HG02623 (cell line): ENCODE measurements at regions not wholly inside any gene's neighbourhood (a gene's known extent, or its start where the extent isn't known, plus 50 kb on each side); places are given as distances from the start of the nearest gene placed in this dataset.
"Not testable (repeated sequence)": the region's sequence is repeated elsewhere in the genome, so short reads cannot be mapped to it uniquely, and the experiment has no call there.

Experiments
- ATAC-seq: cut with Tn5 transposase; IDR thresholded peaks from one replicate; pipeline ENCODE4 v1.9.1; 2021; ENCODE audit warnings: moderate library complexity; ENCODE audit not compliant: unreplicated experiment

DNA sequence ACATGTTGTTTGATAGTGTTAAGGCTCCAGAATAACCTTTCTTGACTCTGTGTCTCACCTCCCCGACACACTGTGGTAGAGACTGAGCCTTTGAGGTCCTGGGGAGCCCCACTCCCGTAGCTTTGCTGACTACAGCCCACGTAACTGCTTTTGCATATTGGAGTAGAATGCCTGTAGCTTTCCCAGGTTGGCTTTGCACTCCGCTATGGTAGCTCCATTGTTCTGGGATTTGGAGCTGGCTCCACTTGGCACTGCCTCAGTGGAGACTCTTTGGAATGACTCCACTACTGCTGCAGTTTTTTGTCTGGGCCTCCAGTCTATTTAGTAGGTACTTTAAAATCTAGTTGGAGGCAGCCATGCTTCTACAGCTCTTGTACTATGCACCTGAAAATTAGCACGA is 56.2 kb upstream of the ANXA1 start:
- no peak for ATAC-seq

DNA sequence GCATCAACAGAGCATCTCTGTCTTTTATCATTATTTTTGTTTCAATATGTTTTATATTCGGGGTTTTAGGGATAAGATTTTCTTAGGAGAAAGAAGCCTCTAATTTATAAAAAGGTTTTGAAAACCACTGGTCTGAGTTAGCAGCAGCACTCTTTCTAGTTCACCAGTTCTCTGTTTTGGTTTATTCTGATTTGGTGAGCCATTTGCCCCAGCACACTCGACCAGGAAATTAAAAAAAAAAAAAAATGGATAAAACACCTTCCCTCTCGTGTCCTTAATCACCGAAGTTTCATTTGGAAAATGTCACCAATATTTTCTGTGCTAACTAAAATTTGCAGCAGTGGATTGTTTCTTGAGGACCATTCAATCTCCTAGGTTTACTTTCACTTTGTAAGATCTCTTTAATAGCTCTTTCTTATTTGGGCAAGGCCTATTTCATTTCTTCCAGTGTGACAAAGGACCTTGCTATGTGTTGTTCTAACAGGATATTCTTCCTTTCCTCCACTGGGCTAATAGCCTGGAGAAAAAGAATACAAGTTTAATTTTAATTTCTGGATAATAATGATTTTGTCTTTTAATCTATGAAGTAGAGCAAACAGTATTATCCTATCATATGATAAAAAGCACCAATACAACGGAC is 57.8 kb upstream of the ANXA1 start:
- ATAC-seq: no peak

DNA sequence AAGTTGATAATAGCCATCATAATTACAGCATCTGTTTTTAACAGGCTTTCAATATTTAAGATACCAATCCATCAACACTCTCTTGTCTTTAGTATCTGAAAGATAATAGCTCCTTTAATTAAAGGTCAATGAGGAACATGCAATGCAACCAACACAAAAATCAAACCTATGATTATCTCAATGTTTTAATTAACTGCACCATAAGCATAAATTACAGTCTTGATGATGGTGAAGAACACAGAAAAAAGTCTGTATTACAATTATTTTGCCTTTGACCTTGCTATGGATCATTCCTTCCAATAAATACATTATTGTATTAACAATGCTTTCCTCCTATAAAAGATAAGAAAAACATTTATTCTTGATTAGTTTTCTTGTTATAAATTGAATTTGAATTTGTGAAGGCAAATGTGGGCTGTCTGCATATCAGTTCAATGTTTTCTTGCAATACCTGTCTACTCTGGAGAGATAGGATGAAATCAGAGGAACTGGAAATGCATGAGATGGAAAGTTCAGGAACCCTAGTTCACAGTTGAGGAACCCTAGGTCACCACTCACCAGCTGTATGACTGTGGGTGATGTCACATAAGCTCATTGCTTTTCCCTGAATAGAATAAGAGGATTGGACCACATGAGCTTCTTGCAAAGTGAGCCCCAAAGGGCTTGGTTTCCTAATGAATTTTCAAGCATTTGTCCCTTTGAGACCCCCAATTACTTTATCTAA is 58.5 kb upstream of the ANXA1 start:
- no peak for ATAC-seq

DNA sequence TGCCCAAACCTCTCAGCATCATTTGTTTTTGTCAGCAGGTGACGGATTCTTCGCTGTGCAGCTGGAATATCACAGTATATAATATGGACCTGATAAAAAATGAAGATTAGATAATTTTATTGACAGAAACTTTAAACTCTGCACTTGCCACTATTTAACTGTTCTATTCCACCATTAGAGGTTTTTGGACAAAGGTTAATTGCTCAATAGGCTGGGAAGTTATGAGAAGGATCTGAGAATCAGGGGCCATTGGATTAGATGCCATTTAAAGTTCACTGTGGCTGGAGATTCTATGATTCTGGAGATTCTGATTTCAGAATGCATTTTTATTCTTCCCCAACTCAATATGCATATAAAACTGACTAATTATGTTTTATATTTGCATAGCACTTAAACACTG is 59.8 kb upstream of the ANXA1 start:
- ATAC-seq: no peak

DNA sequence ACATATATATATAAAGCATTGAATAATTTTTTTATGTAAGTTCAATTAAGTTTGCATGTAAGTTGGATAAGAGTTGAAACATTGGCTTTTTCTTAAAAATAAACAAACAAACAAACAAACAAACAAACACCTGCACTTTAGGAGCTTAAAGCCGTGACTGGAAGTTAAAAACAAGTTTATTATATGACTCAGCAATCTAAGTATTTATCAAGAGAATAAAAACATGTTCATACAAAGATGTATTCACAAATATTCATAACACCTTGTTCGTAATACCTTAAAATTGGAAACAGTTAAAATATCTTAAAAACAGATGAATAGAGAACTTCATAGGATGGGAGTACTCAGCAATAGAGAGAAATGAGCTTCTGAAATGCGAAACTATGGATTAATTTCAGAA is 61.5 kb upstream of the ANXA1 start:
- no peak for ATAC-seq

DNA sequence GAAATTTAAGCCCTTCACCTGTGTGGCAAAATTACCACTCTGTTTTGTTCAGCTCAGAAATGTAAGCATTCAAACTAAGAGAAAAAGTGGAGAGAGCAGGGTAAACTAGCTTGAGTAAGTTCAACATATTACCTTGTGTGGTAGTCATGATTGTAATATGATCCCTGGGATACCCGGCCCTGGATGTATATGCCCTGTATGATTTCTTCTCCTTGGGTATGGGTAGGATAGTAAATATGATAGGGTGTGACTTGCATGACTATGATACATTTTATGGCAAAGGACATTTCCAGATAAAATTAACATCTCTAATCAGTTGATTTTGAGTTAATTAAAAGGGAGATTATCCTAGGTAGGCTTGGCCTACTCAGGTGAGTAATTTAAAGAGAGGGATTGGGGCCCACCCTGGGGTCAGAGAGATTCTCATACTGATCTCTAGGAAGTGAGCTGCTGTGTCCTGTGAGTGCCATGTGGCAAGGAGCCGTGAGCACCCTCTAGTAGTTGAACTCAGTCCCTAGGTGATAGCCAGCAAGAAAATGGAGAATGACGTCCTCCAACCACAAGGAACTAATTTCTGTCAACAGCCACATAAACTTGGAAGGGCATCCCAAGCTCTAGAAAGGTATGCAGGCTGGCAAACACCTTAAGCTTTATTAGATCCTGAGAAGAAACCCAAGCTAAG is 62.2 kb upstream of the ANXA1 start:
- ATAC-seq: no peak

DNA sequence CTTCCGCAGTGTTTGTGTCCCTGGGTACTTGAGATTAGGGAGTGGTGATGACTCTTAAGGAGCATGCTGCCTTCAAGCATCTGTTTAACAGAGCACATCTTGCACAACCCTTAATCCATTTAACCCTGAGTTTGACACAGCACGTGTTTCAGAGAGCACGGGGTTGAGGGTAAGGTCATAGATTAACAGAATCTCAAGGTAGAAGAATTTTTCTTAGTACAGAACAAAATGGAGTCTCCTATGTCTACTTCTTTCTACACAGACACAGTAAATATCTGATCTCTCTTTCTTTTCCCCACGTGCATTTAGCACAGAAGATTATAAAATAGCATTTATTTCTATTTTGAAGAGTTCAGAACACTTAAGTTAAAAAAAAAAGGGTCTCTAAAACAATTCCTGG is 63.8 kb upstream of the ANXA1 start:
- not testable (repeated sequence) for ATAC-seq

DNA sequence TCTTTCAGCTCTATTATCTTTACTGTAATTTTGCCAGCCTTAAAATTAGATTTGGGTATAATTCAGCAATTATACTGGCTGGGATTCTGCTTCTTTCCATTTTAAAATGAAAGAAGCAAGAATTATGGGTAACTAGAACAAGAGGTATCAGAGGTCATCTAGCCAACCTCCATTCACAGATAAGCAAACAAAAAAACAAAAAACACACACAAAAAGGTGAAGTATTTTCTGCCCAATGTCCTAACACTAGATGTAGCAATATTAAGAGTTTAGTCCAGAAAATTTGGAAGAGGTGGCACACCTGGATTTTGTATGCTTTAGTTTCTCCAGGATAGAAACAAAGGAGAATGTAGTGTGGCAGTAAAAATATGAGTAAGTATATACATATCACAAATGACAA is 68.1 kb upstream of the ANXA1 start:
- no peak for ATAC-seq

DNA sequence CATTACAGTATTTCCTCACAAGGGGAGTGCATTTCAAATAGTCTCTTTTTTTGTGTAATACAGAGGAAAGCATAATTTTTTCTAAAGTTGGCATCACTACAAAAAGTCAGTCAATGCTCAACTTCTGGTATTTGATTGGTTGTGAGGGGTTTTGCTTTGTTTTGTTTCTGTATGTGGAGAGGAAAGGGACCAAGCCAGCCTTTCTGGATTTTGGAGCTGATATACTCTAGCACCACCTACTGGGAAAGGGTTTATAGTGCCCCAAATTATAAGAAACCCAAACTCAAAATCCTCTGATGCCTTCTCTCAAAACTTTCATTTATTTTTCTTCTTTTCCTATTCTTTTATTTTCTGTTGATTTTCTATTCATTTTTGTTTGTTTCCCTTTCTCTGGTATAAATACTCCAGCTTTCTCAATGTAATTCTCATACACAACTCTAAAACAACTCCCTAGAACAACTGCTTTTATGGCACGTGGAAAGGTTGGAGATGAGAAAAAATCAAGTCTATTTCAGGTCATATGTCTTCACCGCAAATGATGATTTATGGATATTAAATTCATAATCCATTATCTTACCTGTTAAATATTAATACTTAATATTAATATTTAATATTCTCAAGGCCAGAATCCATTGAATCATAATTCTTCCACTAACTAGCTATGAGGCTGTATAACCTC is 69.5 kb upstream of the ANXA1 start:
- ATAC-seq: no peak

DNA sequence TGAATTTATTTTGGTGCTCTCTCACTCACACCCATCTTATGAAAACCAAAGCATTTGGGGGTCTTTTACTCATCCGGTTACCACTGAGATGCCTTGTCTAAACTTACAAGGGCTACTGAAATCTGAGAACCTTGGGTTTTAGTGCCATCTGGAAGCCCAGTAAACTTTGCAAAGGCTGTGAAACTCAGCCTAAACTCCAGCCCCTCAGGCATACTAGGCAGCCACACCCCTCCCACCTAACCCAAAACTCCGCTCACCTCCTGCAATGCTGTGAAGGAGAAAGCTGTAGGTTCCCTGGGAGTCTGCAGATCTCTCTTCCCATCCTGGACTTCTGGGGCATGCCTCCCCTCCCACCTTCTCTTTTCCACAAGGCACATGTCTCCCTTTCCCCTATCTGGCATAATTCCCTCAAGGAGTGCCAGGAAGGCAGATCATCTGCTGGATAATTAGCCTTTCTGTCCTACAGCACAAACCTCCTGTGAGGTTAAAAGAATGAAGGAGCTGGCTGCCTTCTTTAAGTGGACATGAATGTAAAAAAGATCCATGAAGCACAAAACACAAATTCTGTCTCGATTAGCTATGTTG is 71.5 kb upstream of the ANXA1 start:
- no peak for ATAC-seq

DNA sequence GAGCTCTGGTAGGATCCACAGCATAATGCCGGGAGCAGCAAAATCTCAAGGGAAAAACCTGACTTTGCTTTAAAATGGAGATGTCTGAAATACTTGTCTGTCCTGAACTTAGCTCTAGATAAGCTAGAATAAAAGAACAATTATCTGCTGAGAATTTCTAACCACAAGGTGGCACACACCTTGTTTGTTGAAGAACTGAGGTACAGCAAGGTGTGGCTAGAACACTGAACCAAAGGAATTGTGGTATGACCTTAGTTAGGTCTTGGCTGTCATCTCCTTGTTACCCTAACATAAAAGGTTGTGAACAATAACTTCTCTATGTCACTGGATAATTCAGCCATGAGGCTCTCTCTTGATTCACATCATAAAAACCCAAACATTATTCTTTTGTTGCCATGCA is 72.3 kb upstream of the ANXA1 start:
- no peak for ATAC-seq

DNA sequence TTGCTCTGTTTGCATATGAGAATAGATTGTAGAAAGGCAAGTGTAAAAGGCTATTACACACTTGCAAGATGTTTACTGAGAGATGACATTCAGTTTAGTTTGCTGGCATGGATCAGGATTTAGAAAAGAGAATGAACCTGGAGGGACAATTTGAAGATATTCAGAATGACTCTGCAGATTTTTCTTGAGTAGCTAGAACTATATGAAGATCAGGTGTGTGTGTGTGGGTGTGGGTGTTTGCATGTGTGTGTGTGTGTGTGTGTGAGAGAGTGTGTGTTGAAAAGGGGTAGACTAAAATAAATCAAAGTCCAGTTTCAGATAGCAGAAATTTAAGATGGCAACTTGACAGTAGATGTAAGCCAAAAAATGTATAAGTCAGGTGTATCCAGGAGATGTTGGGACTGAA is 74.0 kb upstream of the ANXA1 start:
- ATAC-seq: no peak

DNA sequence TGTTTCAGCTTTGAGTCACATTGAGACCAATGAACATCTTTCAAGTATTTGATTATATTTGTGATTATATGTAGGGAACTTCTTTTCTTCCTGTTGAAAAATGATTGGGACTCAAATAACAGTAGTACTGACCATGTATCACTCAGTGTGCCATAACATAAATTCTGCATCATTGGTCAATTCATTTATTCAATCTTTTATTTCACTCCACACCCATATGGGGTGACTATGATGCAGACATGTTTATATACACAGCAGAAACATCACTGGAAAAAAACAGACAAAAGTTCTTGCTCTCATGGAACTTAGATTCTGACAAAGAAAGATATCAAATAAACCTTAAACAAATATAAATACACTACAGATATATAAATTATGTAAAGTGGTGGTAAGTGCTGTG is 74.7 kb upstream of the ANXA1 start:
- ATAC-seq: no peak

DNA sequence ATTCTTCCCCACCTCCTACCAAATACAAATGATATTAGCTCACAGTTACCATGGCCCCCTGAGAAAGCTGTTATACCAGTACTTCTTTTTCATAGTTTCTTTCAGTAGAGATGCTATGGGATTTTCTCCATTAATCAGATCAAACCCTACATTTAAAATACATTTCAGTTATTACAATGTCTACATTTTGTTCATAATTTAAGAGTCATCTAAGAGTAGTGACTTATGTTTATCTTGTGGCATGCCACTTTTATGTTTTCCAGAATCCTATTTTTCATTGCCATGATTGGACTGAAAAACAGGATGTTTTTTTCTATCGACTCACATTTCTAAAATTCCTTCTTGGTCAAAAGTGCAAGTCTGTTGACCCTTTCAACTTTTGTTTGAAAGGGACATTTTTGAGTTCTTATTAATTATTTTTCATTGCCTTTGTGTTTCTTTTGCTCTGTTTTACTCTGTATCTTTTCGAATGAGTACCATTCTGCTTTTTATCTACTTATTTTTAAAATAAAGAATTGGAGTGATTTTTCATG is 77.4 kb upstream of the ANXA1 start:
- no peak for ATAC-seq

DNA sequence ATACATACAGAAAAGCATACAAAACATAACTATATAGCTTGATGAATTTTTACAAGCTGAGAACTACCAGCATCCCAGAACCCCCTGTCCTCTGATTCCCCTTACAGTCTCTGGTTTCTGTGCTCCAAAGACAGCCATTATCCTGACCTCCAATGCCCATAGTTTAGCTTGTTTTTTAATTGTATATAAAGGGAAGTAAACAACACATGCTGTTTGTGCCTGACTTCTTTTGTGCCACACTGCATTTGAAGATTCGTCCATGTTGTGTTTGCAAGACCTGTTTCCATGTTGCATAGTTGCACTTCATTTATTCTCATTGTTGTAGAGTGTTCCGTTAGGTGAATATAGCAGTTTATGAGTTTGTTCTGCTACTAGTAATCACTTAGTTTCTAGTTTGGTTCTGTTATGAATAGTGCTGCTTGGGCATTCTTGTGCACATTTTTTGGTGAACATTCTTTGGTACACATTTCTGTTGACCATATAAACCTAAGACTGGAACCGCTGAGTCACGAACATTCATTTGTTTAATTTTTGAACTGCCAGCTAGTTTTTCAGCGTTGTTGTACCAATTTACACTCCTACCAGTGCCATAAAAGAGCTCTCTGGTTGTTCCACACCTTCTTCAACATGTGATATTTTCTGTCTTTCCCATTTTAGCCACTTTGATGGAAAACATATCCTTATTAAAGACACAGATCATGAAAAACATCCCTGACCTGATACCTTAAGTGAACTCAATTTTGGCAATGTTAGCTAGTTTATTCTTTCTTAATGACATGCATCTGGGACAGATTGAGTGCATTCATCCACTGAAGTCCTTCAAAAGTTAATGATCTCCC is 78.1 kb upstream of the ANXA1 start:
- no peak for ATAC-seq

DNA sequence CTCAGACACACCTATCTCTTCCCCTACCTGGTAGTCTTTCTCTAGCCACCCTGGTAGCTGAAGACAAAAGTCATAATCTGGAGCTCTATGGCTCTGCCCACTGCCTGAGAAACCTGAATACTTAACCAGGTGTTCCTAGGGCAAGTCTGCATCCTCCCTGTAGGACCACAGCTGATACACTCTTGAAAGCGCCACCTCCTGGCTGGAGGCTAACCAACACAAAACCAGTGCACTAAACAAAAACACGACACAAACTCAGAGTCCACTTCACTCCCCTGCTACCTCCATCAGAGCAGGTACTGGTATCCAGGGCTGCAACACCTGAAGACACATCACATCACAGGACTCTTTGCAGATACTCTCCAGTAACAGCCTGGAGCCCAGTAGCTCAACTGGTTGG is 84.6 kb upstream of the ANXA1 start:
- no peak for ATAC-seq

DNA sequence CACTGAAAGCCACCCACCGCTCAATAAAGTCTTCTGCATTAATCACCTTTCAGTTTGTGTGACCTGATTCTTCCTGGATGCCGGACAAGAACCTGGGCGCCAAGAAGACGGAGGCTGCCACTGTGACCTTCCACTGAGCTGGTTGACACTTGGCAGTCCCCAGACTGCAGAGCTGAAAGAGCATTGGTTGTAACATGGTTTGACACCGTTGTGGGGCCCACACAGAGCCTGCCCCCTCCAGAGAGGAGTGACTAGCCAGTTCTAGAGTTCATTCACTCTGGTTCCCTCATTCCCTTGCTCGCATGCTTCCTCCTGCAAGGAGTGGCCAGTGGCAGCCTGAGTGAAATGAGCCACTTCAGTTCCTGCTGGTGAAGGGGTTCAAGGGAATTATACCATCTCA is 86.2 kb upstream of the ANXA1 start:
- ATAC-seq: no peak

DNA sequence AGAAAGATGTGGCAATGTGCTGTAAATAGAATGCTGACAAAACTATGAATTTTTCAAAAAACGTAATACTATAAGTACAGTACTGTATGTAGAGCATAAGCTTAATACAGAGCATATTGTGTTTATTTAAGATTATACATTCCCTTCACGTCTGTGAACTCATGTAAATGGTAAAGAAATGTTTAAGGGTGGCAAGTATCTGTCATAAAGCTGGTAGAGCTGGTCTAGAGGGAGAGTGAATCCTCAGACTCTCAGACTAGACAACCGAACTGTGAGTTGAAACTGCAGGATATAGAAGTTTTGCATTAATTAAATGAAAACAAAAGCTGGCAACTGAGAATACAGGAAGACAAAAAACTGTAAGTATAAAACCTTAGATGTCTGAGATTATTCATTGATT is 87.3 kb upstream of the ANXA1 start:
- no peak for ATAC-seq

DNA sequence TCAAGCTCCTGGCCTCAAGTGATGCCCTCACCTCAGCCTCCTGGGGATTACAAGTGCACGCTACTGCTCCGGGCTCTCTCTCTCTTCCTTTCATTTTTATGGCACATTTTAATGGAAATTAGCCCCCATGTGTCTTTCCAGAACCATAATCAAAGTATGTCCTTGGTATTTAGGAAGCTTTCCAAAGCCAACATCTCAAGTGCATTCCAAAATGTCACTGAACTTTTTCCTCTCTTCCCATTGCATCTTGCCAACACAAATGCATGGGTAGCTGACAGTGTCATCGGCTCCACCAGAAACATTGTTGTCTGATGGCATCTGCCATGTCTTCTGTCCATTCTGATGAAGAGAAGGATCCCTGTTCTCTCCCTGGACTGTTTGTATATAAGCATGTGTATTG is 90.5 kb upstream of the ANXA1 start:
- no peak for ATAC-seq

DNA sequence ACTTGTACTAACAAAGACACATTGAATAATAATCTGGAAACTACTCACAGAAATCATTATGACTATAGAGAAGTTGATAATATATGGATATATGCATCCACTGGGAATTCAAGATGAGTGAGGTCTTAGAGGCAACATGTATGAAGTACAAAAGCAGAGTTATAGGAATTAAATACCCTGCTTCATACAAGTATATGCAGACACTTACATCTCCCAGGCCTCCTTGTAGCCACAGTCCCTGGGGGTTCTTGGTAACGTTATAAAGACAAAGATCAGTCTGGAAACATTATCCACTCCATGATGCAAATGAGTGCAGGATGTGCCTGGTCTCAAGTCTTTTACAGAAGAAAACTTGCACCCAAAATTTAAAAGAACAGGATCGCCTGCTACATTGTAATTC is 92.4 kb upstream of the ANXA1 start:
- no peak for ATAC-seq
